ENCODE measurements at regions not wholly inside any gene's neighbourhood (a gene's known extent, or its start where the extent isn't known, plus 50 kb on each side); places are given as distances from the start of the nearest gene placed in this dataset.

GRCh38 chr4:181661090-181661489, 582.1 kb upstream of the TENM3 start:
- TF ChIP-seq POLR2A (IDR thresholded peaks at IDR 0.05; ENCODE audit: low read depth, low read length): no peak
- TF ChIP-seq TAF1 (IDR thresholded peaks at IDR 0.05; ENCODE audit: borderline replicate concordance, low read depth, low read length): no peak
